K562 (cell line): ENCODE measurements at regions not wholly inside any gene's neighbourhood (a gene's known extent, or its start where the extent isn't known, plus 50 kb on each side); places are given as distances from the start of the nearest gene placed in this dataset.

Experiments
- COPS2 ChIP-seq: fragments of 450-650 bp; conservative IDR thresholded peaks from 2 replicates; pipeline ENCODE4 v1.6.1; 2016; ENCODE audit warnings: mild to moderate bottlenecking, moderate library complexity
- RCOR1 ChIP-seq, 2 experiments: IDR thresholded peaks; 2 replicates each; pipeline ENCODE4 v1.6.1; 2012; ENCODE audit warnings: low read depth in 2 of 2, low read length in 2 of 2, borderline replicate concordance in 1 of 2, improper control_type of control experiment in 1 of 2
- ZNF316 ChIP-seq: fragments of 450-650 bp; IDR thresholded peaks from 2 replicates; pipeline ENCODE4 v1.6.1; 2016
- ZNF699 ChIP-seq: fragments of 250-450 bp; sonication (Bioruptor Pico); IDR thresholded peaks from 2 replicates; pipeline ENCODE4 v1.8.0; 2021; ENCODE audit warnings: mild to moderate bottlenecking, moderate library complexity; ENCODE audit not compliant: insufficient replicate concordance
- TF ChIP-seq, protein P1 (sequence below): sonication (generic); formaldehyde crosslinking; IDR thresholded peaks from 2 replicates; pipeline ENCODE4 v1.8.0; 2022; ENCODE audit warnings: mild to moderate bottlenecking, missing genetic modification reagents
- TF ChIP-seq, protein P2 (sequence below): sonication (generic); formaldehyde crosslinking; IDR thresholded peaks from 2 replicates; pipeline ENCODE4 v1.8.0; 2022; ENCODE audit warnings: mild to moderate bottlenecking, missing genetic modification reagents
- TF ChIP-seq, protein P3 (sequence below): fragments of 450-650 bp; IDR thresholded peaks from 2 replicates; pipeline ENCODE4 v1.6.1; 2016; ENCODE audit warnings: low read depth
- TF ChIP-seq, protein P4 (sequence below): fragments of 450-650 bp; IDR thresholded peaks from 2 replicates; pipeline ENCODE4 v1.6.1; 2016; ENCODE audit warnings: mild to moderate bottlenecking
- TF ChIP-seq, protein P5 (sequence below): fragments of 450-650 bp; IDR thresholded peaks from 2 replicates; pipeline ENCODE4 v1.6.1; 2016; ENCODE audit warnings: borderline replicate concordance

DNA sequence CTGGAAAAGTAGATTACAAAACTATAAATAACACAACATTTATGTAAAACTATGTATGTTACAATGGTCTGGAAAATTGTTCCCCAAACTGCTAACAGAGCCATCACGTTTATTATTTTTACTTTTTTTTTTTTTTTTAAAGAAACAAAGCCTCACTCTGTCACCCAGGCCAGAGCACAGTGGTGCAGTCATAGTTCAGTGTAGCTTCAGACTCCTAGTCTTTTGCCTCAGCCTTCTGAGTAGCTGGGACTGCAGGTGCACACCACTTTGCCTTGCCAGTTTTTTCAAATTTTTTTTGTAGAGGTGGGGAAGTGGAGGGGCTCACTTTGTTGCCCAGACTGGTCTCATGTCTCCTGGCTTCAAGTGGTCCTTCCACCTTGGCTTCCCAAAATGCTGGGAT, 180.1 kb upstream of the SPRY1 start (continued):
- TF ChIP-seq, protein P1, sequence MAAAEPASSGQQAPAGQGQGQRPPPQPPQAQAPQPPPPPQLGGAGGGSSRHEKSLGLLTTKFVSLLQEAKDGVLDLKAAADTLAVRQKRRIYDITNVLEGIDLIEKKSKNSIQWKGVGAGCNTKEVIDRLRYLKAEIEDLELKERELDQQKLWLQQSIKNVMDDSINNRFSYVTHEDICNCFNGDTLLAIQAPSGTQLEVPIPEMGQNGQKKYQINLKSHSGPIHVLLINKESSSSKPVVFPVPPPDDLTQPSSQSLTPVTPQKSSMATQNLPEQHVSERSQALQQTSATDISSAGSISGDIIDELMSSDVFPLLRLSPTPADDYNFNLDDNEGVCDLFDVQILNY (CRISPR knock-in tag) = no peak
- no peak for TF ChIP-seq ZNF316
- TF ChIP-seq, protein P2, sequence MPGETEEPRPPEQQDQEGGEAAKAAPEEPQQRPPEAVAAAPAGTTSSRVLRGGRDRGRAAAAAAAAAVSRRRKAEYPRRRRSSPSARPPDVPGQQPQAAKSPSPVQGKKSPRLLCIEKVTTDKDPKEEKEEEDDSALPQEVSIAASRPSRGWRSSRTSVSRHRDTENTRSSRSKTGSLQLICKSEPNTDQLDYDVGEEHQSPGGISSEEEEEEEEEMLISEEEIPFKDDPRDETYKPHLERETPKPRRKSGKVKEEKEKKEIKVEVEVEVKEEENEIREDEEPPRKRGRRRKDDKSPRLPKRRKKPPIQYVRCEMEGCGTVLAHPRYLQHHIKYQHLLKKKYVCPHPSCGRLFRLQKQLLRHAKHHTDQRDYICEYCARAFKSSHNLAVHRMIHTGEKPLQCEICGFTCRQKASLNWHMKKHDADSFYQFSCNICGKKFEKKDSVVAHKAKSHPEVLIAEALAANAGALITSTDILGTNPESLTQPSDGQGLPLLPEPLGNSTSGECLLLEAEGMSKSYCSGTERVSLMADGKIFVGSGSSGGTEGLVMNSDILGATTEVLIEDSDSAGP (CRISPR knock-in tag) = no peak
- no peak for TF ChIP-seq ZNF699 (CRISPR knock-in tag)
- no peak for TF ChIP-seq RCOR1 (IDR thresholded peaks at IDR 0.05; ENCODE audit: borderline replicate concordance in 1 of 2, low read depth in 2 of 2, low read length in 2 of 2)
- TF ChIP-seq, protein P3, sequence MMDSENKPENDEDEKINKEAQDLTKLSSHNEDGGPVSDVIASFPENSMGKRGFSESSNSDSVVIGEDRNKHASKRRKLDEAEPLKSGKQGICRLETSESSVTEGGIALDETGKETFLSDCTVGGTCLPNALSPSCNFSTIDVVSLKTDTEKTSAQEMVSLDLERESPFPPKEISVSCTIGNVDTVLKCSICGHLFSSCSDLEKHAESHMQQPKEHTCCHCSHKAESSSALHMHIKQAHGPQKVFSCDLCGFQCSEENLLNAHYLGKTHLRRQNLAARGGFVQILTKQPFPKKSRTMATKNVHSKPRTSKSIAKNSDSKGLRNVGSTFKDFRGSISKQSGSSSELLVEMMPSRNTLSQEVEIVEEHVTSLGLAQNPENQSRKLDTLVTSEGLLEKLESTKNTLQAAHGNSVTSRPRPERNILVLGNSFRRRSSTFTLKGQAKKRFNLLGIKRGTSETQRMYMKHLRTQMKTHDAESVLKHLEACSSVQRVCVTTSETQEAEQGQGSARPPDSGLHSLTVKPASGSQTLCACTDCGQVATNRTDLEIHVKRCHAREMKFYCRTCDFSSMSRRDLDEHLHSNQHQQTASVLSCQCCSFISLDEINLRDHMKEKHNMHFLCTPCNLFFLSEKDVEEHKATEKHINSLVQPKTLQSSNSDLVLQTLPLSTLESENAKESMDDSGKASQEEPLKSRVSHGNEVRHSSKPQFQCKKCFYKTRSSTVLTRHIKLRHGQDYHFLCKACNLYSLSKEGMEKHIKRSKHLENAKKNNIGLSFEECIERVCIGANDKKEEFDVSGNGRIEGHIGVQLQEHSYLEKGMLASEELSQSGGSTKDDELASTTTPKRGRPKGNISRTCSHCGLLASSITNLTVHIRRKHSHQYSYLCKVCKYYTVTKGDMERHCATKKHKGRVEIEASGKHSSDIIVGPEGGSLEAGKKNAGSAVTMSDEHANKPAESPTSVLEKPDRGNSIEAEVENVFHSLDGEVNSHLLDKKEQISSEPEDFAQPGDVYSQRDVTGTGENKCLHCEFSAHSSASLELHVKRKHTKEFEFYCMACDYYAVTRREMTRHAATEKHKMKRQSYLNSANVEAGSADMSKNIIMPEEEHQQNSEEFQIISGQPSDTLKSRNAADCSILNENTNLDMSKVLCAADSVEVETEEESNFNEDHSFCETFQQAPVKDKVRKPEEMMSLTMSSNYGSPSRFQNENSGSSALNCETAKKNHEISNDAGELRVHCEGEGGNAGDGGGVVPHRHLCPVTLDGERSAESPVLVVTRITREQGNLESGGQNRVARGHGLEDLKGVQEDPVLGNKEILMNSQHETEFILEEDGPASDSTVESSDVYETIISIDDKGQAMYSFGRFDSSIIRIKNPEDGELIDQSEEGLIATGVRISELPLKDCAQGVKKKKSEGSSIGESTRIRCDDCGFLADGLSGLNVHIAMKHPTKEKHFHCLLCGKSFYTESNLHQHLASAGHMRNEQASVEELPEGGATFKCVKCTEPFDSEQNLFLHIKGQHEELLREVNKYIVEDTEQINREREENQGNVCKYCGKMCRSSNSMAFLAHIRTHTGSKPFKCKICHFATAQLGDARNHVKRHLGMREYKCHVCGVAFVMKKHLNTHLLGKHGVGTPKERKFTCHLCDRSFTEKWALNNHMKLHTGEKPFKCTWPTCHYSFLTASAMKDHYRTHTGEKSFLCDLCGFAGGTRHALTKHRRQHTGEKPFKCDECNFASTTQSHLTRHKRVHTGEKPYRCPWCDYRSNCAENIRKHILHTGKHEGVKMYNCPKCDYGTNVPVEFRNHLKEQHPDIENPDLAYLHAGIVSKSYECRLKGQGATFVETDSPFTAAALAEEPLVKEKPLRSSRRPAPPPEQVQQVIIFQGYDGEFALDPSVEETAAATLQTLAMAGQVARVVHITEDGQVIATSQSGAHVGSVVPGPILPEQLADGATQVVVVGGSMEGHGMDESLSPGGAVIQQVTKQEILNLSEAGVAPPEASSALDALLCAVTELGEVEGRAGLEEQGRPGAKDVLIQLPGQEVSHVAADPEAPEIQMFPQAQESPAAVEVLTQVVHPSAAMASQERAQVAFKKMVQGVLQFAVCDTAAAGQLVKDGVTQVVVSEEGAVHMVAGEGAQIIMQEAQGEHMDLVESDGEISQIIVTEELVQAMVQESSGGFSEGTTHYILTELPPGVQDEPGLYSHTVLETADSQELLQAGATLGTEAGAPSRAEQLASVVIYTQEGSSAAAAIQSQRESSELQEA = no peak
- TF ChIP-seq COPS2 = no peak
- TF ChIP-seq, protein P4, sequence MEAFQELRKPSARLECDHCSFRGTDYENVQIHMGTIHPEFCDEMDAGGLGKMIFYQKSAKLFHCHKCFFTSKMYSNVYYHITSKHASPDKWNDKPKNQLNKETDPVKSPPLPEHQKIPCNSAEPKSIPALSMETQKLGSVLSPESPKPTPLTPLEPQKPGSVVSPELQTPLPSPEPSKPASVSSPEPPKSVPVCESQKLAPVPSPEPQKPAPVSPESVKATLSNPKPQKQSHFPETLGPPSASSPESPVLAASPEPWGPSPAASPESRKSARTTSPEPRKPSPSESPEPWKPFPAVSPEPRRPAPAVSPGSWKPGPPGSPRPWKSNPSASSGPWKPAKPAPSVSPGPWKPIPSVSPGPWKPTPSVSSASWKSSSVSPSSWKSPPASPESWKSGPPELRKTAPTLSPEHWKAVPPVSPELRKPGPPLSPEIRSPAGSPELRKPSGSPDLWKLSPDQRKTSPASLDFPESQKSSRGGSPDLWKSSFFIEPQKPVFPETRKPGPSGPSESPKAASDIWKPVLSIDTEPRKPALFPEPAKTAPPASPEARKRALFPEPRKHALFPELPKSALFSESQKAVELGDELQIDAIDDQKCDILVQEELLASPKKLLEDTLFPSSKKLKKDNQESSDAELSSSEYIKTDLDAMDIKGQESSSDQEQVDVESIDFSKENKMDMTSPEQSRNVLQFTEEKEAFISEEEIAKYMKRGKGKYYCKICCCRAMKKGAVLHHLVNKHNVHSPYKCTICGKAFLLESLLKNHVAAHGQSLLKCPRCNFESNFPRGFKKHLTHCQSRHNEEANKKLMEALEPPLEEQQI = no peak
- TF ChIP-seq, protein P5, sequence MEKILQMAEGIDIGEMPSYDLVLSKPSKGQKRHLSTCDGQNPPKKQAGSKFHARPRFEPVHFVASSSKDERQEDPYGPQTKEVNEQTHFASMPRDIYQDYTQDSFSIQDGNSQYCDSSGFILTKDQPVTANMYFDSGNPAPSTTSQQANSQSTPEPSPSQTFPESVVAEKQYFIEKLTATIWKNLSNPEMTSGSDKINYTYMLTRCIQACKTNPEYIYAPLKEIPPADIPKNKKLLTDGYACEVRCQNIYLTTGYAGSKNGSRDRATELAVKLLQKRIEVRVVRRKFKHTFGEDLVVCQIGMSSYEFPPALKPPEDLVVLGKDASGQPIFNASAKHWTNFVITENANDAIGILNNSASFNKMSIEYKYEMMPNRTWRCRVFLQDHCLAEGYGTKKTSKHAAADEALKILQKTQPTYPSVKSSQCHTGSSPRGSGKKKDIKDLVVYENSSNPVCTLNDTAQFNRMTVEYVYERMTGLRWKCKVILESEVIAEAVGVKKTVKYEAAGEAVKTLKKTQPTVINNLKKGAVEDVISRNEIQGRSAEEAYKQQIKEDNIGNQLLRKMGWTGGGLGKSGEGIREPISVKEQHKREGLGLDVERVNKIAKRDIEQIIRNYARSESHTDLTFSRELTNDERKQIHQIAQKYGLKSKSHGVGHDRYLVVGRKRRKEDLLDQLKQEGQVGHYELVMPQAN = no peak
